ENCODE measurements at regions not wholly inside any gene's neighbourhood (a gene's known extent, or its start where the extent isn't known, plus 50 kb on each side); places are given as distances from the start of the nearest gene placed in this dataset.

- H3K18ac ChIP-seq (ENCODE audit: low read depth, low read length): no peak overlapping the region
- no peak overlapping the region for H2AK9ac ChIP-seq (replicated peaks; ENCODE audit: low read depth, low read length, poor library complexity)
- H3K27me3 ChIP-seq (ENCODE audit: control insufficient read depth, insufficient read depth, low read length): no peaks in the 10 kb centered on the region
- no peak overlapping the region for H4K91ac ChIP-seq (ENCODE audit: insufficient read depth, low read depth, low read length)
- 40% methylated on average over 1 of the region's 1 CpG; no CpG with 5 or more reads in 1 of the 2 experiments for WGBS, 2 experiments (ENCODE audit: extremely low coverage in 2 of 2, insufficient read length in 1 of 2)
- ATAC-seq (ENCODE audit: low read depth) (no peak), DNase-seq (no peak)
- in situ Hi-C loops (cut with MboI; ENCODE audit: low sequenced_read_pairs): no loop called here
- no peak overlapping the region for H2BK20ac ChIP-seq (ENCODE audit: low read depth, low read length)
- ChIA-PET POLR2A (ENCODE audit: unreplicated experiment) (no interaction called here), CTCF (no interaction called here)
- no peak overlapping the region for H3K4ac ChIP-seq (ENCODE audit: low read depth, low read length)
- H2BK5ac ChIP-seq (ENCODE audit: low read depth, low read length, poor library complexity, severe bottlenecking): no peak overlapping the region
- TF ChIP-seq USF2 (IDR thresholded peaks at IDR 0.05; ENCODE audit: low read depth, low read length): no peak
- no peak for TF ChIP-seq SMC3 (IDR thresholded peaks at IDR 0.05; ENCODE audit: low read depth, low read length)
- TF ChIP-seq MAFK (IDR thresholded peaks at IDR 0.05; ENCODE audit: low read depth, low read length): no peak
- no peak for TF ChIP-seq CTCF (conservative IDR thresholded peaks at IDR 0.05; ENCODE audit: low read depth, low read length)
- TF ChIP-seq RCOR1 (IDR thresholded peaks at IDR 0.05; ENCODE audit: insufficient replicate concordance, low read length): no peak
- no peak for TF ChIP-seq RAD21 (IDR thresholded peaks at IDR 0.05; ENCODE audit: low read length)
- TF ChIP-seq NFE2L2 (IDR thresholded peaks at IDR 0.05; ENCODE audit: low read depth, low read length): no peak
- no peak for TF ChIP-seq CEBPB (IDR thresholded peaks at IDR 0.05; ENCODE audit: low read depth, low read length)
- TF ChIP-seq FOS (IDR thresholded peaks at IDR 0.05; ENCODE audit: low read depth, low read length): no peak
- no peak for TF ChIP-seq BHLHE40 (IDR thresholded peaks at IDR 0.05; ENCODE audit: low read depth, low read length)
- TF ChIP-seq ELK1 (IDR thresholded peaks at IDR 0.05; ENCODE audit: borderline replicate concordance, low read depth, low read length): no peak
- no peak overlapping the region for H2BK15ac ChIP-seq (ENCODE audit: low read depth, low read length)
- no peaks in the 10 kb centered on the region for H3K36me3 ChIP-seq (ENCODE audit: control insufficient read depth, insufficient read depth, low read length)
- no peak overlapping the region for H3K4me3 ChIP-seq (ENCODE audit: insufficient read depth, low read depth, low read length)
- no peak overlapping the region for H2AFZ ChIP-seq (replicated peaks; ENCODE audit: low read length, poor library complexity)
- no peaks in the 10 kb centered on the region for H4K20me1 ChIP-seq (ENCODE audit: insufficient read depth, low read length)
- no peak overlapping the region for H2AK5ac ChIP-seq (ENCODE audit: low read depth, low read length)
- no peaks in the 10 kb centered on the region for H3K79me1 ChIP-seq (ENCODE audit: low read depth in 1 of 2, low read length in 2 of 2)
- dilution Hi-C loops (cut with HindIII; ENCODE audit: low sequenced_read_pairs, unreplicated experiment): no loop called here
- no peaks in the 10 kb centered on the region for H3K4me1 ChIP-seq (ENCODE audit: control insufficient read depth, insufficient read depth, low read length)
- H3K14ac ChIP-seq (replicated peaks; ENCODE audit: low read depth, low read length): no peak overlapping the region
- peaks cover 23% of the 10 kb centered on the region for H3K9me3 ChIP-seq (ENCODE audit: control insufficient read depth, insufficient read depth, low read length)
- no peaks in the 10 kb centered on the region for H3K9me1 ChIP-seq (ENCODE audit: insufficient read depth, low read length)
- no peak overlapping the region for H3K9ac ChIP-seq (ENCODE audit: low read depth, low read length)
- intact Hi-C loops (cut with micrococcal nuclease): no loop called here
- H3K23ac ChIP-seq (ENCODE audit: low read depth, low read length): no peak overlapping the region
- no peak overlapping the region for H2BK120ac ChIP-seq (ENCODE audit: low read depth, low read length)
- no peak overlapping the region for H3K4me2 ChIP-seq (ENCODE audit: low read depth, low read length)
- no peak overlapping the region for H4K8ac ChIP-seq (ENCODE audit: low read depth in 2 of 2, low read length in 2 of 2)
- H3K27ac ChIP-seq (ENCODE audit: insufficient read depth, low read length): no peak overlapping the region
- H4K5ac ChIP-seq (ENCODE audit: low read depth, low read length): no peak overlapping the region
- H3K56ac ChIP-seq (ENCODE audit: extremely low read depth, insufficient read depth, low read length): no peak overlapping the region
- no TSS peak for BruUV-seq (replicated peaks)
Observed at GRCh38 chr4:131411393-131411792, 1737.7 kb upstream of the PCDH10 start.

Data from IMR-90 (cell line).